Testis (tissue), 2 donors: ENCODE measurements at regions not wholly inside any gene's neighbourhood (a gene's known extent, or its start where the extent isn't known, plus 50 kb on each side); places are given as distances from the start of the nearest gene placed in this dataset.
"Not testable (repeated sequence)": the region's sequence is repeated elsewhere in the genome, so short reads cannot be mapped to it uniquely, and the experiment has no call there.

ENCODE experiments used
- DNase-seq: peaks from one replicate; pipeline ENCODE4 v3.0.0-alpha.2; 2019
- H3K27ac ChIP-seq, 2 donors: fragments of 200-600 bp; sonication (generic); one replicate each; pipeline ENCODE4 v1.5.1; 2019
- H3K27me3 ChIP-seq: fragments of 200-600 bp; sonication (generic); one replicate; pipeline ENCODE4 v1.5.1; 2019
- H3K36me3 ChIP-seq: fragments of 200-600 bp; sonication (generic); one replicate; pipeline ENCODE4 v1.5.1; 2017; ENCODE audit warnings: low read depth; ENCODE audit errors: missing control alignments
- H3K4me1 ChIP-seq: fragments of 200-600 bp; sonication (generic); one replicate; pipeline ENCODE4 v1.5.1; 2019
- H3K4me3 ChIP-seq, 2 donors: fragments of 200-600 bp; sonication (generic); one replicate each; pipeline ENCODE4 v1.5.1; 2017 to 2019
- H3K9me3 ChIP-seq: fragments of 200-600 bp; sonication (generic); one replicate; pipeline ENCODE4 v1.5.1; 2017
- CTCF ChIP-seq, 3 experiments: fragments of 450-650 bp in 2 of 3; fragments of 200-600 bp in 1 of 3; sonication (generic) in 1 of 3; IDR thresholded peaks; one replicate each; pipeline ENCODE4 v1.5.1; 2016 to 2019; ENCODE audit warnings: antibody characterized with exemption in 3 of 3, mild to moderate bottlenecking in 2 of 3, moderate library complexity in 1 of 3
- POLR2A ChIP-seq: fragments of 450-650 bp; IDR thresholded peaks from one replicate; pipeline ENCODE4 v1.6.1; 2017; ENCODE audit warnings: antibody characterized with exemption, mild to moderate bottlenecking, moderate library complexity
- WGBS, 2 donors: methylation state at CpG; one replicate each; pipeline ENCODE4 v1.1.5; 2018; 5-methylcytosine and 5-hydroxymethylcytosine counted together
- intact Hi-C: fragments of 100-400 bp; cut with DNase I; formaldehyde crosslinking; loops from one replicate; pipeline ENCODE4 v1.15.1; 2023; ENCODE audit warnings: low total_unique reads

- no peak for TF ChIP-seq CTCF (IDR thresholded peaks at IDR 0.05)
- TF ChIP-seq POLR2A, result no peak
- H3K9me3 ChIP-seq, result no peaks in the 10 kb centered on the region
- no peaks in the 10 kb centered on the region for H3K36me3 ChIP-seq
- no peaks in the 10 kb centered on the region for H3K4me1 ChIP-seq
- intact Hi-C loops, result no loop called here
- DNase-seq, result no peak
- H3K27me3 ChIP-seq, result no peaks in the 10 kb centered on the region
- H3K4me3 ChIP-seq, result no peak overlapping the region
- WGBS, 2 donors, result 85 to 91% methylated on average over 4 of the region's 4 CpGs
- H3K27ac ChIP-seq, result no peak overlapping the region
Observed at GRCh38 chr13:73647417-73647816, 486.8 kb downstream of the KLF12 start.

GRCh38 chr13:73640476-73641179 is 493.6 kb downstream of the KLF12 start:
- H3K27ac ChIP-seq, H3K27me3 ChIP-seq, DNase-seq, H3K4me3 ChIP-seq, intact Hi-C loops, H3K36me3 ChIP-seq, H3K4me1 ChIP-seq, H3K9me3 ChIP-seq: not testable (repeated sequence)
- WGBS, 2 donors, result 82 to 91% methylated on average over 28 to 29 of the region's 30 CpGs

- Histone ChIP-seq H3K27me3 (no peaks in the 10 kb centered on the region), H3K27ac (no peak overlapping the region), H3K4me1 (no peaks in the 10 kb centered on the region), H3K9me3 (no peaks in the 10 kb centered on the region), H3K36me3 (no peaks in the 10 kb centered on the region), H3K4me3 (no peak overlapping the region)
- TF ChIP-seq POLR2A (no peak), CTCF (IDR thresholded peaks at IDR 0.05) (no peak)
- 83 to 93% methylated on average over 5 of the region's 5 CpGs for WGBS, 2 donors
- intact Hi-C loops, result no loop called here
- no peak for DNase-seq
Observed at GRCh38 chr13:73635166-73635787, 498.9 kb downstream of the KLF12 start.

GRCh38 chr13:73633817-73634460 is 500.3 kb downstream of the KLF12 start:
- no peak for DNase-seq
- H3K27me3 ChIP-seq, result no peaks in the 10 kb centered on the region
- H3K36me3 ChIP-seq, result no peaks in the 10 kb centered on the region
- intact Hi-C loops, result no loop called here
- H3K27ac ChIP-seq, result no peak overlapping the region
- WGBS, 2 donors, result 39 to 51% methylated on average over 4 of the region's 4 CpGs
- no peaks in the 10 kb centered on the region for H3K4me1 ChIP-seq
- no peak for TF ChIP-seq POLR2A
- no peak for TF ChIP-seq CTCF (IDR thresholded peaks at IDR 0.05)
- H3K9me3 ChIP-seq, result no peaks in the 10 kb centered on the region
- H3K4me3 ChIP-seq, result no peak overlapping the region

- no peak for DNase-seq
- H3K27ac ChIP-seq, result no peak overlapping the region
- intact Hi-C loops, result no loop called here
- H3K4me3 ChIP-seq, result no peak overlapping the region
- no peaks in the 10 kb centered on the region for H3K9me3 ChIP-seq
- H3K36me3 ChIP-seq, result no peaks in the 10 kb centered on the region
- H3K27me3 ChIP-seq, result no peaks in the 10 kb centered on the region
- WGBS, 2 donors, result 56 to 64% methylated on average over 5 of the region's 5 CpGs
- TF ChIP-seq CTCF (IDR thresholded peaks at IDR 0.05) (no peak), POLR2A (no peak)
- H3K4me1 ChIP-seq, result no peaks in the 10 kb centered on the region
Observed at GRCh38 chr13:73631411-73631810, 502.8 kb downstream of the KLF12 start.
